ENCODE measurements at regions not wholly inside any gene's neighbourhood (a gene's known extent, or its start where the extent isn't known, plus 50 kb on each side); places are given as distances from the start of the nearest gene placed in this dataset.

DNA sequence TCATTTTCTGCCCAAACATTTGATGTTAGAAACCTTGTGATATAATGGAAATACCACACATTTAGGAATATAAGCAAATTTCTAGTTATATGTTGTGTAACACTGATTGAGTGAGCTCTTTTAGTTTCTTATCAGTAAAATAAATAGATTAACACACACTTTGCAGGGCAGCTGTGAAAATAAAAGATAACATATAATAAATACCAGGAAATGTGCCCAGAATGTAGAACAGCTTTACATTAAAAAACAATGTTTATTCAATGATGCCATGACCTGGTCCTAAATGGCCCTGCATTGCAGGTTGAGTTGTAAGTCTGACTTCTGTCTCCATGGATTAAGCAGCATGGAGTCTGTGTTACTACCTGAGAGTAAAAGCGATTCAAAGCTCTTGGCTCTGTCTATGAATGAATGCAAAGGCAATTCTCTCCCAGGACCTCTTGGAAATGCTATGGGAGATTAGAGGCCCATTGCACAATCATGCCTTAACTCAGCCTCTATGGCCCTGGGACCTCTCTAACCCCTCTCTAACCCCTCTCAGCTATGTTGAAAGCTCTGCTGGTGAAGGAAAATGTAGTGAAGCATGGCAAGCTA lies 296.0 kb upstream of the ACTBL2 start:
- H3K4me2 ChIP-seq = no peak overlapping the region
- no peaks in the 10 kb centered on the region for H3K9me3 ChIP-seq
- no peaks in the 10 kb centered on the region for H3K4me1 ChIP-seq
- no peaks in the 10 kb centered on the region for H3K36me3 ChIP-seq
- no peak overlapping the region for H3K9ac ChIP-seq
- H4K20me1 ChIP-seq = no peaks in the 10 kb centered on the region
- no peak overlapping the region for H3K4me3 ChIP-seq
- H3K27me3 ChIP-seq = no peaks in the 10 kb centered on the region
- no peak for TF ChIP-seq Cebpa-rat (IDR thresholded peaks at IDR 0.05)
- no peak overlapping the region for H3K27ac ChIP-seq

DNA sequence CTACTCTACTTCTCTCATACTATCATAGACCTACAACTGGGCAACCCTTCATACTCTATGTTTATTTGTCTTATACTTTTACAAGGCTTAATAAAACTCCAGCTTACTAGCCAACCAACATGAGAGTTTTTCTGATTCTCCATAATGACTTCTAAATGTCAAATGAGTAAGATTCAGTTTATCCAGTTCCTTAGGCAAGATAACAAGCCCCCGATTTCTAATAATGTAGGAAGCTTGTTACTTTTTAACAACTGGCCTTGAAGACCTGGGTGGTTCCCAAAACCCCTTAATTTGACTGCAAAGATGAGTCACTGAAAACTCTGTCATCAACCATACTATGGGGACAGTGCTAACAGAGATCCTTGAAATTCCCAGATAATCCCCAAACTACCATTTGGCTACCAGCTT lies 294.6 kb upstream of the ACTBL2 start:
- peaks cover 5% of the 10 kb centered on the region for H3K4me1 ChIP-seq
- no peaks in the 10 kb centered on the region for H3K27me3 ChIP-seq
- no peak overlapping the region for H3K4me2 ChIP-seq
- H4K20me1 ChIP-seq = no peaks in the 10 kb centered on the region
- H3K9ac ChIP-seq = no peak overlapping the region
- H3K9me3 ChIP-seq = no peaks in the 10 kb centered on the region
- H3K27ac ChIP-seq = no peak overlapping the region
- H3K36me3 ChIP-seq = no peaks in the 10 kb centered on the region
- no peak for TF ChIP-seq Cebpa-rat (IDR thresholded peaks at IDR 0.05)
- no peak overlapping the region for H3K4me3 ChIP-seq

DNA sequence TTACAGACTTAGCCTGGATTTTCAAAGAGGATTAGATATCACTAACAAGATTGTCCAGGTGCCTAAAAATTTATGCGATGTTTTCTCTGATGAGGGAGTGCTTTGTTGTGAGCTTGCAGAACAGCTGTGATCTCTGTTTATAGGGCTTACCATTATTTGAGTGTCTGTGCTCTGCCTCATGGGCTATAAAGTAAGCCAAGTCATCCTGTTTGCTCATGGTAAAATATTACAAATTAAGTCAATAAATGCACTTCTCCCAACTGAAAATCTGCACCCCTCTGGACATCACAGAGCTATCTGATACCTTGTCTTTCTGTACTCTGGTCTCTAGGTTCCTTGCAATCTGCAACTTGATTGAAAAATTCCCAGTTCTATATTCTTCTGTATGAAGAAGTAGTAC lies 293.4 kb upstream of the ACTBL2 start:
- TF ChIP-seq Cebpa-rat (IDR thresholded peaks at IDR 0.05) = no peak
- Histone ChIP-seq H3K4me1 (peaks cover 5% of the 10 kb centered on the region), H3K27ac (no peak overlapping the region), H4K20me1 (no peaks in the 10 kb centered on the region), H3K27me3 (no peaks in the 10 kb centered on the region), H3K4me3 (no peak overlapping the region), H3K36me3 (no peaks in the 10 kb centered on the region), H3K4me2 (no peak overlapping the region), H3K9me3 (no peaks in the 10 kb centered on the region), H3K9ac (no peak overlapping the region)

DNA sequence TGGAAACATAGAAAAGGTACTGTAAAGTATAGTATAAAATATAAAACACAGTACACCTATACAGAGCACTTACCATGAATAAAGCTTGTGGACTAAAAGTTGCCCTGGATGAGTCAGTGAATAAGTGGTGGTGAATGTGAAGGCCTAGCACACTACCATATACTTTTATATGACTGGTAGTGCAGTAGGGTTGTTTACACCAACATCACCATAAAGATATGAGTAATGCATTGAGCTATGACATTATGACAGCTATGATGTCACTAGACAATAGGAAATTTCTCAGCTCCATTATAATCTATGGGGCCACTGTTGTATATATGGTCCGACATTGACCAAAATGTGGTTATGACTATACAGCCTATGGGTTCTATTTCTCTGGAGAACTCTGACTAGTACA lies 291.8 kb upstream of the ACTBL2 start:
- no peaks in the 10 kb centered on the region for H3K27me3 ChIP-seq
- TF ChIP-seq Cebpa-rat (IDR thresholded peaks at IDR 0.05) = no peak
- no peaks in the 10 kb centered on the region for H3K9me3 ChIP-seq
- no peak overlapping the region for H3K9ac ChIP-seq
- H3K4me2 ChIP-seq = no peak overlapping the region
- H4K20me1 ChIP-seq = no peaks in the 10 kb centered on the region
- no peak overlapping the region for H3K27ac ChIP-seq
- no peaks in the 10 kb centered on the region for H3K36me3 ChIP-seq
- H3K4me1 ChIP-seq = peaks cover 5% of the 10 kb centered on the region
- H3K4me3 ChIP-seq = no peak overlapping the region

DNA sequence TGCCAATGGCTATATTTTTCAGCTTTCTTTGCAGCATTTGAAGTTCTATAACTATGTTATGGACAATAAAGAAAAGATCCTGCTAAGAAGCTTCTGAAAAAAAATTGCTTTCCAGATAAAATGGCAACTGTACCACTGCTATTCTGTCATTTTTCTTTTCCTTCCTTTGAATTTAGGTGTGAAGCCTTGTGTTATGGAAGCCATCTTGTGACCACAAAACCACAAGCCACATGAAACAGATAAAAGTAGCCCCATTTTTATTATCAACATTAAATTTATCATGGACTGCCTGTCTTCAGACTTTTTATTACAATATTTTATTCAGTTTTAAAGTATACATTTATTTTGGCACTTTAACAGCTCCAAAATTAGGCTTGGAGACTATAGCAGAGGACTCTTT lies 289.9 kb upstream of the ACTBL2 start:
- H3K36me3 ChIP-seq = no peaks in the 10 kb centered on the region
- no peak overlapping the region for H3K4me3 ChIP-seq
- no peaks in the 10 kb centered on the region for H4K20me1 ChIP-seq
- H3K27me3 ChIP-seq = no peaks in the 10 kb centered on the region
- TF ChIP-seq Cebpa-rat (IDR thresholded peaks at IDR 0.05) = no peak
- peaks cover 5% of the 10 kb centered on the region for H3K4me1 ChIP-seq
- no peak overlapping the region for H3K4me2 ChIP-seq
- H3K9me3 ChIP-seq = no peaks in the 10 kb centered on the region
- H3K27ac ChIP-seq = no peak overlapping the region
- no peak overlapping the region for H3K9ac ChIP-seq

DNA sequence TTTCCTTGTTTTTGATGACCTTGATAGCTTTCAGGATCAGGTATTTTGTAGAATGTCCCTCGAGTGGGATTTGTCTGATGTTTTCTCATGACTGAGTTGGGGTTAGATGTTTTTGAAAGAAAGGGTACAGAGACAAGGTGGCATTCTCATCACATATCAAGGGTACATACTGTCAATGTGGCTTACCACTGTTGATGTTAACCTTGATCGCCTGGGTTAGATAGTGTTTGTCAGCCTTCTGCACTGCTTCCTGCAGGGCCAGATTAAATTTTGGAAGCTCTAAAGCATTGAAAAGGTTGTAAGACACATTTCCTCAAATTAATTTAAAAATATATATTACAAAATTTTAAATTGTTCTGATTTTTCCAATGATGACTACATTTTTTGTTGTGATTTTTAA lies 287.4 kb upstream of the ACTBL2 start:
- TF ChIP-seq Cebpa-rat (IDR thresholded peaks at IDR 0.05) = no peak
- H4K20me1 ChIP-seq = no peaks in the 10 kb centered on the region
- H3K9ac ChIP-seq = no peak overlapping the region
- no peaks in the 10 kb centered on the region for H3K27me3 ChIP-seq
- H3K9me3 ChIP-seq = no peaks in the 10 kb centered on the region
- H3K27ac ChIP-seq = no peak overlapping the region
- no peak overlapping the region for H3K4me2 ChIP-seq
- no peak overlapping the region for H3K4me3 ChIP-seq
- peaks cover 5% of the 10 kb centered on the region for H3K4me1 ChIP-seq
- H3K36me3 ChIP-seq = no peaks in the 10 kb centered on the region

DNA sequence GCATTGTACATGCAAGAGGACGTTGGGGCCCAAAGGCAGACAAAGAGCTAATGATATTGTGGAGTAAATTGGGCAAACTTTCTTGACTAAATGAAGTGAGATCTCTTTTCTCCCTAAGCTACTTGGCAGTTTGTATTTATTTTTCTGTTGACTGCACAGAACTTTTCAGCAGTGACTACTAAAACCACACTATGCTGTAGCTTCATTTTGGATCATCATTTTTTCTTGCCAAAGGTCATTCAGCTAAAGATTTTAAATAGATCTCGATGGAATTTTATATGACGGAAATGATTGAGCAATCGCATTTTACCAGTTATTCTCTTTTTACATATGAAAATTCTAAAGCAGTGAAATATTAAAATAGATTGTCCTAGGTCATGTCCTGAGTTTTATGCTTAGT lies 286.1 kb upstream of the ACTBL2 start:
- H4K20me1 ChIP-seq = no peaks in the 10 kb centered on the region

DNA sequence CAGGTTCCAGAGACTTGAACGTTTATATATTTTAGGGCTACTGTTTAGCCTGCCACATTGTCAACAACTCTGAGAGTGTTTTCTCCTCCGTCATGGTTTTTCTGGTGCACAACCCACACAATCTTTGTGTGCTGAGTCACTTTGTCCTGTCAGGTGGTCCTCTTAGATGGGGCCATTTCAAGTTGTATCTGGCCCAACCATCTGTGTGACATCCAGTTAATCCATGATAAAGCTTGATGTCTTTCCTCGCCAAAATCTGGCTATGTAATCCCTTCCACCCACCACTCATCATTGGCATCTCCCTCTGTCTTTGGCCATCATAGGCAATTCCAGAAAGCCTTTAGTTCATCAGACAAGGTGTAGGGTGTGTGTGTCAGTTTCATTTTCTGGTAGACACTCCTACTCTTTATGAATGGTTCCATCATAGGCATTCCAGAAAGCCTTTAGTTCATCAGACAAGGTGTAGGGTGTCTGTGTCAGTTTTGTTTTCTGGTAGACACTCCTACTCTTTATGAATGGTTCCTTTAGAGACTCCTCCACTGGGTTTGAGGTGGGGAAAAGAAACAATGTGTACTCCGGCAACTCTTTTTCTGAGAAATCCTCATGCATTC lies 282.0 kb upstream of the ACTBL2 start:
- no peaks in the 10 kb centered on the region for H3K4me1 ChIP-seq
- no peaks in the 10 kb centered on the region for H3K27me3 ChIP-seq
- no peaks in the 10 kb centered on the region for H4K20me1 ChIP-seq
- H3K4me3 ChIP-seq = no peak overlapping the region
- H3K9ac ChIP-seq = no peak overlapping the region
- no peak for TF ChIP-seq Cebpa-rat (IDR thresholded peaks at IDR 0.05)
- no peak overlapping the region for H3K27ac ChIP-seq
- H3K4me2 ChIP-seq = no peak overlapping the region
- H3K9me3 ChIP-seq = peaks cover 11% of the 10 kb centered on the region; the same call in 1 of the 2 replicates
- no peaks in the 10 kb centered on the region for H3K36me3 ChIP-seq

More for the DNA sequence above, 286.1 kb upstream of the ACTBL2 start:
- H3K4me3 ChIP-seq = no peak overlapping the region
- H3K27me3 ChIP-seq = no peaks in the 10 kb centered on the region
- no peaks in the 10 kb centered on the region for H3K9me3 ChIP-seq
- no peak overlapping the region for H3K4me2 ChIP-seq
- H3K4me1 ChIP-seq = peaks cover 5% of the 10 kb centered on the region
- no peak overlapping the region for H3K9ac ChIP-seq
- no peaks in the 10 kb centered on the region for H3K36me3 ChIP-seq
- TF ChIP-seq Cebpa-rat (IDR thresholded peaks at IDR 0.05) = no peak
- no peak overlapping the region for H3K27ac ChIP-seq

DNA sequence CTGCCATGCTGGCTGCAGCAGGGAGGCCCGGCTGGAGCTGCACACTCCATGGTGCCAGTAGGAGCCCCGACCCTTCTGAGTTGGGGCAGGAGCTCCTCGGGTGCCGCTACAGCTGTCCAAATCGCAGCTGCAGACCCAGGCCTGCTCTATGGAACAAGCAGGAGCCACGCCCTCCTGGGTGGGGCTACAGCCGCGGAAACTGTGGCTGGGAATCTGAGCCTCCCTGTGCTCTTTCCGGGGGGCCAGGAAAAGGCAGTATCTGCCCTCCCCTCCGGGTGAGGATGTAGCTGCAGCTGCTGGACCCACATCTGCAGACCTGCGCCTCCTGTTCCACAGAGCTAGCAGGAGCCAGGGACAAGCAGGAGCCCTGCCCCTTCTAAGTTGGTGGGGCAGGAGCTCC lies 278.9 kb upstream of the ACTBL2 start:
- Histone ChIP-seq H3K36me3 (no peaks in the 10 kb centered on the region), H4K20me1 (no peaks in the 10 kb centered on the region), H3K9ac (no peak overlapping the region), H3K27me3 (no peaks in the 10 kb centered on the region), H3K9me3 (peaks cover 11% of the 10 kb centered on the region; the same call in 1 of the 2 replicates), H3K4me1 (no peaks in the 10 kb centered on the region), H3K4me2 (no peak overlapping the region), H3K27ac (no peak overlapping the region), H3K4me3 (no peak overlapping the region)
- no peak for TF ChIP-seq Cebpa-rat (IDR thresholded peaks at IDR 0.05)

DNA sequence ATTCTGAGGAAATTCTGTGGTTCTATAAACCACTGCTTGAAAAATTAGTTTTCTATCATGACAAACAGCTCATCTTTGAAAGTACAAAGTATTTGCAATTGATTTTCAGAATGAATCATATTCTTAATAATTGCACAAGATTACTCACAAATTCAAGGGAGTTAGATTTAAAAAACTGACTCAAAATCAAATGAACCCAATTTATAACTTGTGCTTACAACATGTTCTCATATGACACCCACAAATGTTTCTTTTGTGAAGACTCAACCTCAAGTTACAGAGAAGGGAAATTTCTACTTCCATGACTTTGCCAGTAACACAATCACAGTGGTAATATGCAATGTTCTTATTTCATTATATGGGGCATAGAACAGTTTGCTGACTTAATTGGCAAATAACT lies 272.0 kb upstream of the ACTBL2 start:
- Histone ChIP-seq H3K27me3 (no peaks in the 10 kb centered on the region), H4K20me1 (no peaks in the 10 kb centered on the region), H3K36me3 (no peaks in the 10 kb centered on the region), H3K9me3 (no peaks in the 10 kb centered on the region), H3K4me1 (no peaks in the 10 kb centered on the region), H3K27ac (no peak overlapping the region), H3K4me2 (no peak overlapping the region), H3K9ac (no peak overlapping the region), H3K4me3 (no peak overlapping the region)
- TF ChIP-seq Cebpa-rat (IDR thresholded peaks at IDR 0.05) = no peak

DNA sequence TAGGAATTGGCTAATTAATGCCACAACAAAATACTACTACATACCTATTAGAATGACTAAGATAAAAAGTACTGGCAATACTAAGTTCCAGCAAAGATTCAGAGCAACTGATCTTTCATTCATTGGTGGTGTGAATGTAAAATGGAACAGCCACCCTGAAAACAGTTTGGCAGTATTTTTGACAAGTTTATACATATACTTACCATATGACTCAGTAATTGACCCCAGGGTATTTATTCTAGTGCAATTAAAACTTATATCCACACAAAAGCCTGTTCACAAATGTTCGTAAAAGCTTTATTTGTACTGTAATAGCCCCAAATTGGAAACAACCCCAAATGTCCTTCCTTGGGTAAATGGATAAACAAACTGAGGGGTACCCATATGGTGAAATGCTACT lies 270.8 kb upstream of the ACTBL2 start:
- H3K4me1 ChIP-seq = no peaks in the 10 kb centered on the region

More for the DNA sequence above, 270.8 kb upstream of the ACTBL2 start:
- no peaks in the 10 kb centered on the region for H3K36me3 ChIP-seq
- H3K4me3 ChIP-seq = no peak overlapping the region
- H3K27ac ChIP-seq = no peak overlapping the region
- no peak overlapping the region for H3K9ac ChIP-seq
- H3K9me3 ChIP-seq = no peaks in the 10 kb centered on the region
- no peak overlapping the region for H3K4me2 ChIP-seq
- H3K27me3 ChIP-seq = no peaks in the 10 kb centered on the region
- H4K20me1 ChIP-seq = no peaks in the 10 kb centered on the region
- no peak for TF ChIP-seq Cebpa-rat (IDR thresholded peaks at IDR 0.05)

Data from BLaER1 (cell line).